Endodermal cell (in vitro differentiated cells): ENCODE measurements at regions not wholly inside any gene's neighbourhood (a gene's known extent, or its start where the extent isn't known, plus 50 kb on each side); places are given as distances from the start of the nearest gene placed in this dataset.

Source experiments
- DNase-seq: peaks from one replicate; pipeline ENCODE4 v3.0.0-alpha.2; 2017
- H3K27ac ChIP-seq: 2 replicates; pipeline ENCODE4 v1.5.1; 2013; ENCODE audit warnings: mild to moderate bottlenecking, low read depth, low read length, moderate library complexity
- H3K27me3 ChIP-seq: 2 replicates; pipeline ENCODE4 v1.6.1; 2013; ENCODE audit warnings: mild to moderate bottlenecking, low read length, moderate library complexity; ENCODE audit not compliant: insufficient read depth, control insufficient read depth, poor library complexity, severe bottlenecking
- H3K36me3 ChIP-seq: 2 replicates; pipeline ENCODE4 v1.7.0; 2013; ENCODE audit warnings: mild to moderate bottlenecking, low read length, moderate library complexity; ENCODE audit not compliant: control insufficient read depth, insufficient read depth
- H3K4me1 ChIP-seq: one replicate; pipeline ENCODE4 v1.7.0; 2013; ENCODE audit warnings: low read length; ENCODE audit not compliant: control insufficient read depth, insufficient read depth
- H3K4me3 ChIP-seq: 2 replicates; pipeline ENCODE4 v1.5.1; 2013; ENCODE audit warnings: mild to moderate bottlenecking, low read length, moderate library complexity
- H3K9ac ChIP-seq: 2 replicates; pipeline ENCODE4 v1.6.1; 2013; ENCODE audit warnings: mild to moderate bottlenecking, low read length, moderate library complexity; ENCODE audit not compliant: poor library complexity, severe bottlenecking; ENCODE audit errors: extremely low read depth
- H3K9me3 ChIP-seq: 2 replicates; pipeline ENCODE4 v1.6.1; 2013; ENCODE audit warnings: mild to moderate bottlenecking, low read length, moderate library complexity; ENCODE audit not compliant: control insufficient read depth
- H3K27ac Mint-ChIP-seq: 2 replicates; pipeline ENCODE4 v1.8.0; 2020; ENCODE audit warnings: mixed read lengths
- H3K27me3 Mint-ChIP-seq: 2 replicates; pipeline ENCODE4 v1.8.0; 2021; ENCODE audit warnings: mild to moderate bottlenecking, mixed read lengths; ENCODE audit not compliant: insufficient read depth
- H3K36me3 Mint-ChIP-seq: 2 replicates; pipeline ENCODE4 v1.8.0; 2020; ENCODE audit warnings: low read depth, mixed read lengths
- H3K4me1 Mint-ChIP-seq: 2 replicates; pipeline ENCODE4 v1.8.0; 2020; ENCODE audit warnings: mixed read lengths
- H3K4me3 Mint-ChIP-seq: 2 replicates; pipeline ENCODE4 v1.8.0; 2020; ENCODE audit warnings: mild to moderate bottlenecking, moderate library complexity, mixed read lengths
- H3K9me3 Mint-ChIP-seq: 2 replicates; pipeline ENCODE4 v1.8.0; 2020; ENCODE audit warnings: mild to moderate bottlenecking, mixed read lengths
- WGBS, 2 experiments: methylation state at CpG; one replicate each; pipeline versions ENCODE4 v1.1.5 to v1.1.7; 2013; ENCODE audit warnings: missing lambda C conversion rate in 2 of 2, mixed read lengths in 1 of 2; ENCODE audit not compliant: insufficient coverage in 1 of 2, insufficient read length in 1 of 2; 5-methylcytosine and 5-hydroxymethylcytosine counted together
- TF ChIP-seq, protein P1 (sequence below): fragments of 200-600 bp; sonication (generic); conservative IDR thresholded peaks from 2 replicates; pipeline ENCODE4 v1.5.0; 2021; ENCODE audit warnings: antibody characterized with exemption, mild to moderate bottlenecking

DNA sequence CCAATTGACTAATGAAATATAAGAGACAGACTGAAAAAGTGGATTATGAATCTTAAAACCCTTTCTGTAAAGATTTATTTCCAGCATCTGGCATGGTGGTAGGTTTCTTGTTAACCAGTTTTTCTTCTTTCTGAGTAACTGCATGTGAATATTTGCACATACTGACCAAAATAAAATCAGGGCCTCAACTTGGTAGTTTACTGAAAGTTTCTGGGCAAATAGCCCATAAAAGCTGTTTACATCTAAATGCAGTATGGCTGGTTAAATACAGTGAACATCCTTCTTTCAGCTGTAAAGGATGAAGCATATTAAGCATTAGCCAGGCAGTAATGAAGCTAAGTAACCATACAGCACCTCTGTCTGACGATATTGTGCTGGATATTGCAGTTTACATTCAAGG lies 83.6 kb upstream of the EYS start:
- Histone ChIP-seq H3K27me3 (no peaks in the 10 kb centered on the region), H3K36me3 (no peaks in the 10 kb centered on the region), H3K9ac (no peak overlapping the region), H3K4me1 (no peaks in the 10 kb centered on the region), H3K27ac (no peak overlapping the region), H3K9me3 (no peaks in the 10 kb centered on the region), H3K4me3 (no peak overlapping the region)
- 100% methylated on average over 1 of the region's 1 CpG for WGBS, 2 experiments
- Mint-ChIP-seq H3K4me3 (no peak overlapping the region), H3K4me1 (peaks cover 2% of the 10 kb centered on the region), H3K9me3 (peaks cover 5% of the 10 kb centered on the region), H3K27ac (no peak overlapping the region), H3K27me3 (no peaks in the 10 kb centered on the region), H3K36me3 (no peaks in the 10 kb centered on the region)
- TF ChIP-seq, protein P1, sequence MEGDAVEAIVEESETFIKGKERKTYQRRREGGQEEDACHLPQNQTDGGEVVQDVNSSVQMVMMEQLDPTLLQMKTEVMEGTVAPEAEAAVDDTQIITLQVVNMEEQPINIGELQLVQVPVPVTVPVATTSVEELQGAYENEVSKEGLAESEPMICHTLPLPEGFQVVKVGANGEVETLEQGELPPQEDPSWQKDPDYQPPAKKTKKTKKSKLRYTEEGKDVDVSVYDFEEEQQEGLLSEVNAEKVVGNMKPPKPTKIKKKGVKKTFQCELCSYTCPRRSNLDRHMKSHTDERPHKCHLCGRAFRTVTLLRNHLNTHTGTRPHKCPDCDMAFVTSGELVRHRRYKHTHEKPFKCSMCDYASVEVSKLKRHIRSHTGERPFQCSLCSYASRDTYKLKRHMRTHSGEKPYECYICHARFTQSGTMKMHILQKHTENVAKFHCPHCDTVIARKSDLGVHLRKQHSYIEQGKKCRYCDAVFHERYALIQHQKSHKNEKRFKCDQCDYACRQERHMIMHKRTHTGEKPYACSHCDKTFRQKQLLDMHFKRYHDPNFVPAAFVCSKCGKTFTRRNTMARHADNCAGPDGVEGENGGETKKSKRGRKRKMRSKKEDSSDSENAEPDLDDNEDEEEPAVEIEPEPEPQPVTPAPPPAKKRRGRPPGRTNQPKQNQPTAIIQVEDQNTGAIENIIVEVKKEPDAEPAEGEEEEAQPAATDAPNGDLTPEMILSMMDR: no peak
- no peak for DNase-seq

GRCh38 chr6:65787787-65788186 lies 80.8 kb upstream of the EYS start:
- no peaks in the 10 kb centered on the region for H3K4me1 ChIP-seq
- H3K36me3 Mint-ChIP-seq: no peaks in the 10 kb centered on the region
- H3K4me3 ChIP-seq: no peak overlapping the region
- no peak overlapping the region for H3K27ac ChIP-seq
- no peaks in the 10 kb centered on the region for H3K27me3 Mint-ChIP-seq
- WGBS, 2 experiments: 96 to 97% methylated on average over 19 to 34 of the region's 34 CpGs
- no peak for DNase-seq
- no peak overlapping the region for H3K9ac ChIP-seq
- H3K4me3 Mint-ChIP-seq: no peak overlapping the region
- peaks cover 5% of the 10 kb centered on the region for H3K9me3 Mint-ChIP-seq
- H3K4me1 Mint-ChIP-seq: peaks cover 2% of the 10 kb centered on the region
- no peaks in the 10 kb centered on the region for H3K36me3 ChIP-seq
- no peaks in the 10 kb centered on the region for H3K27me3 ChIP-seq
- no peak overlapping the region for H3K27ac Mint-ChIP-seq
- TF ChIP-seq, protein P1: no peak
- no peaks in the 10 kb centered on the region for H3K9me3 ChIP-seq

DNA sequence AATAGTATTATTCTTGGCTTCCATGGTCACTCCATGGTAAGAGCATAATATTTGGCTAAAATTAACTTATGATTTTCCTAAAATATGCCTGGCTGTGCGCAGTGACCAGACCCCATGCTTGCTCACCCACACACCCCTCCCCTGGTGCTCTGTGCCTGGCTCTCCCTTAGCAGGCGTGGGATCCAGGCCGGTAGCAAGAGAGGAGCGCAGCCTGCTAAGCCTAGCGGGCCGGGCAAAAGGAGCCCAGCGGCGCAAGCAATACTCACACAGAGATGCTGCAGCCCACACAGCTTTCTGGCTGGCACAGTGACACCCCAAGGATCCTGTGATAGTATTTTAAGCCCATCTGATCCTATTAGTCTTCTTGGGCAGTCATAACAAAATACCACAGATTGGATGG lies 79.8 kb upstream of the EYS start:
- no peak overlapping the region for H3K9ac ChIP-seq
- H3K27me3 Mint-ChIP-seq: no peaks in the 10 kb centered on the region
- H3K4me3 Mint-ChIP-seq: no peak overlapping the region
- no peaks in the 10 kb centered on the region for H3K36me3 Mint-ChIP-seq
- TF ChIP-seq, protein P1: no peak
- no peak overlapping the region for H3K27ac Mint-ChIP-seq
- H3K4me3 ChIP-seq: no peak overlapping the region
- DNase-seq: no peak
- no peaks in the 10 kb centered on the region for H3K27me3 ChIP-seq
- no peaks in the 10 kb centered on the region for H3K4me1 ChIP-seq
- H3K9me3 ChIP-seq: no peaks in the 10 kb centered on the region
- H3K27ac ChIP-seq: no peak overlapping the region
- H3K36me3 ChIP-seq: no peaks in the 10 kb centered on the region
- H3K4me1 Mint-ChIP-seq: peaks cover 2% of the 10 kb centered on the region
- peaks cover 5% of the 10 kb centered on the region for H3K9me3 Mint-ChIP-seq
- WGBS, 2 experiments: 85 to 96% methylated on average over 6 to 8 of the region's 8 CpGs
